ENCODE measurements at regions not wholly inside any gene's neighbourhood (a gene's known extent, or its start where the extent isn't known, plus 50 kb on each side); places are given as distances from the start of the nearest gene placed in this dataset.

- TF ChIP-seq CTCF (conservative IDR thresholded peaks at IDR 0.05 in 1 of 2, IDR thresholded peaks at IDR 0.05 in 1 of 2; ENCODE audit: extremely low read depth in 1 of 2, insufficient read depth in 1 of 2, low read depth in 1 of 2, low read length in 2 of 2), result no peak
- TF ChIP-seq EZH2 (IDR thresholded peaks at IDR 0.05; ENCODE audit: borderline replicate concordance, low read length), result no peak
Measured at GRCh38 chr7:17109020-17109419, 189.4 kb upstream of the AHR start.
